ENCODE measurements at regions not wholly inside any gene's neighbourhood (a gene's known extent, or its start where the extent isn't known, plus 50 kb on each side); places are given as distances from the start of the nearest gene placed in this dataset.

DNA sequence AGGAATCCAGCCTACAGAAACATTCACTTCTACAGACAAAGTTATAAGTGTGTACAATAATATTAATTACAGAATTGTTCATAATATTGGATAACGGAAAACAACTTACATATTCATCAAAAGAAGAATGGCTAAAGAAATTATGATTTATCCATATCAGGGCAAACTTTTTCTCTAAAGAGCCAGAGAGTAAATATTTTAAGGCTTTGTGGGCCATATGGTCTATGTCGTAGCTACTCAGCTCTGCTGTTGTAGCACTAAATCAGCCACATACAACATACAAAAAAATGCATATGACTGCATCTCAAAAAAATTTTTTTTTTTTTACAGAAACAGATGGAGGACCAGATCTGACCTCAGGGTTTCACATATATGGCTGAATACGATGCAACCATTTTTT lies 96.7 kb upstream of the GALNT18 start:
- TF ChIP-seq EP300 (IDR thresholded peaks at IDR 0.05; ENCODE audit: borderline replicate concordance) (no peak), EGR1 (IDR thresholded peaks at IDR 0.05) (no peak)
- TF ChIP-seq, protein P1, sequence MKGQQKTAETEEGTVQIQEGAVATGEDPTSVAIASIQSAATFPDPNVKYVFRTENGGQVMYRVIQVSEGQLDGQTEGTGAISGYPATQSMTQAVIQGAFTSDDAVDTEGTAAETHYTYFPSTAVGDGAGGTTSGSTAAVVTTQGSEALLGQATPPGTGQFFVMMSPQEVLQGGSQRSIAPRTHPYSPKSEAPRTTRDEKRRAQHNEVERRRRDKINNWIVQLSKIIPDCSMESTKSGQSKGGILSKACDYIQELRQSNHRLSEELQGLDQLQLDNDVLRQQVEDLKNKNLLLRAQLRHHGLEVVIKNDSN (IDR thresholded peaks at IDR 0.05): no peak
- TF ChIP-seq, protein P2, sequence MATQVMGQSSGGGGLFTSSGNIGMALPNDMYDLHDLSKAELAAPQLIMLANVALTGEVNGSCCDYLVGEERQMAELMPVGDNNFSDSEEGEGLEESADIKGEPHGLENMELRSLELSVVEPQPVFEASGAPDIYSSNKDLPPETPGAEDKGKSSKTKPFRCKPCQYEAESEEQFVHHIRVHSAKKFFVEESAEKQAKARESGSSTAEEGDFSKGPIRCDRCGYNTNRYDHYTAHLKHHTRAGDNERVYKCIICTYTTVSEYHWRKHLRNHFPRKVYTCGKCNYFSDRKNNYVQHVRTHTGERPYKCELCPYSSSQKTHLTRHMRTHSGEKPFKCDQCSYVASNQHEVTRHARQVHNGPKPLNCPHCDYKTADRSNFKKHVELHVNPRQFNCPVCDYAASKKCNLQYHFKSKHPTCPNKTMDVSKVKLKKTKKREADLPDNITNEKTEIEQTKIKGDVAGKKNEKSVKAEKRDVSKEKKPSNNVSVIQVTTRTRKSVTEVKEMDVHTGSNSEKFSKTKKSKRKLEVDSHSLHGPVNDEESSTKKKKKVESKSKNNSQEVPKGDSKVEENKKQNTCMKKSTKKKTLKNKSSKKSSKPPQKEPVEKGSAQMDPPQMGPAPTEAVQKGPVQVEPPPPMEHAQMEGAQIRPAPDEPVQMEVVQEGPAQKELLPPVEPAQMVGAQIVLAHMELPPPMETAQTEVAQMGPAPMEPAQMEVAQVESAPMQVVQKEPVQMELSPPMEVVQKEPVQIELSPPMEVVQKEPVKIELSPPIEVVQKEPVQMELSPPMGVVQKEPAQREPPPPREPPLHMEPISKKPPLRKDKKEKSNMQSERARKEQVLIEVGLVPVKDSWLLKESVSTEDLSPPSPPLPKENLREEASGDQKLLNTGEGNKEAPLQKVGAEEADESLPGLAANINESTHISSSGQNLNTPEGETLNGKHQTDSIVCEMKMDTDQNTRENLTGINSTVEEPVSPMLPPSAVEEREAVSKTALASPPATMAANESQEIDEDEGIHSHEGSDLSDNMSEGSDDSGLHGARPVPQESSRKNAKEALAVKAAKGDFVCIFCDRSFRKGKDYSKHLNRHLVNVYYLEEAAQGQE (IDR thresholded peaks at IDR 0.05; ENCODE audit: low read depth): no peak
- TF ChIP-seq, protein P3, sequence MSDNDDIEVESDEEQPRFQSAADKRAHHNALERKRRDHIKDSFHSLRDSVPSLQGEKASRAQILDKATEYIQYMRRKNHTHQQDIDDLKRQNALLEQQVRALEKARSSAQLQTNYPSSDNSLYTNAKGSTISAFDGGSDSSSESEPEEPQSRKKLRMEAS (IDR thresholded peaks at IDR 0.05): no peak

Measured in Ishikawa (cell line).